ENCODE measurements at regions not wholly inside any gene's neighbourhood (a gene's known extent, or its start where the extent isn't known, plus 50 kb on each side); places are given as distances from the start of the nearest gene placed in this dataset.

DNA sequence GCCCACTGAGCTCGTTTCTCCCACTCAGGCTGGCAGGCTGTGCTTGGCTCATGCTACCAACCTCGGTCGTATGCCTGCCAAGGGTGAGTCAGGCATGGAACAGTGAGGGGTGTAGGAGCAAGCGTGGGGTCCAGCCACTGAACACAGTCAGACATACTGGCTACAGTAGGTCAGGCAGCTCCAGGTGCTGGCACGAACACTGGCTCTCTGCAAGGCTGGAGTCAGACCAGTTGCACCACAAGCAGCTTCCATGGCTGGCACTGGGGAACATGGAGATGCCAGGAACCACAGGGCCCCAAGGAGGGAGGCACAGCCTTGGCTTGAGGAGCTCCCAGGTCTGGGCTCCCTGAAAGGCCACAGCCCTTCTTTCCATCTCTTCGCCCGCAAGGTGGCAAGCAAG, 410.7 kb upstream of the KIRREL3 start:
- no peak for ATAC-seq
- TF ChIP-seq ZNF565 (CRISPR knock-in tag; conservative IDR thresholded peaks at IDR 0.05; ENCODE audit: low read depth) (no peak), CSDC2 (CRISPR knock-in tag; IDR thresholded peaks at IDR 0.05) (no peak), TOX (CRISPR knock-in tag; IDR thresholded peaks at IDR 0.05; ENCODE audit: borderline replicate concordance) (no peak), TCF4 (CRISPR knock-in tag; IDR thresholded peaks at IDR 0.05; ENCODE audit: borderline replicate concordance) (no peak), ISL1 (CRISPR knock-in tag; IDR thresholded peaks at IDR 0.05) (no peak), RARB (CRISPR knock-in tag; IDR thresholded peaks at IDR 0.05) (no peak), ZNF70 (CRISPR knock-in tag; IDR thresholded peaks at IDR 0.05) (no peak), ARNTL (CRISPR knock-in tag; IDR thresholded peaks at IDR 0.05; ENCODE audit: borderline replicate concordance, low read depth) (no peak), ZFP30 (CRISPR knock-in tag; IDR thresholded peaks at IDR 0.05) (no peak), PPARA (CRISPR knock-in tag; IDR thresholded peaks at IDR 0.05; ENCODE audit: borderline replicate concordance) (no peak), SNAI2 (CRISPR knock-in tag; IDR thresholded peaks at IDR 0.05) (no peak)
- TF ChIP-seq, protein P1, sequence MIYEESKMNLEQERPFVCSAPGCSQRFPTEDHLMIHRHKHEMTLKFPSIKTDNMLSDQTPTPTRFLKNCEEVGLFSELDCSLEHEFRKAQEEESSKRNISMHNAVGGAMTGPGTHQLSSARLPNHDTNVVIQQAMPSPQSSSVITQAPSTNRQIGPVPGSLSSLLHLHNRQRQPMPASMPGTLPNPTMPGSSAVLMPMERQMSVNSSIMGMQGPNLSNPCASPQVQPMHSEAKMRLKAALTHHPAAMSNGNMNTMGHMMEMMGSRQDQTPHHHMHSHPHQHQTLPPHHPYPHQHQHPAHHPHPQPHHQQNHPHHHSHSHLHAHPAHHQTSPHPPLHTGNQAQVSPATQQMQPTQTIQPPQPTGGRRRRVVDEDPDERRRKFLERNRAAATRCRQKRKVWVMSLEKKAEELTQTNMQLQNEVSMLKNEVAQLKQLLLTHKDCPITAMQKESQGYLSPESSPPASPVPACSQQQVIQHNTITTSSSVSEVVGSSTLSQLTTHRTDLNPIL (CRISPR knock-in tag; IDR thresholded peaks at IDR 0.05; ENCODE audit: low read depth): no peak
- TF ChIP-seq, protein P2, sequence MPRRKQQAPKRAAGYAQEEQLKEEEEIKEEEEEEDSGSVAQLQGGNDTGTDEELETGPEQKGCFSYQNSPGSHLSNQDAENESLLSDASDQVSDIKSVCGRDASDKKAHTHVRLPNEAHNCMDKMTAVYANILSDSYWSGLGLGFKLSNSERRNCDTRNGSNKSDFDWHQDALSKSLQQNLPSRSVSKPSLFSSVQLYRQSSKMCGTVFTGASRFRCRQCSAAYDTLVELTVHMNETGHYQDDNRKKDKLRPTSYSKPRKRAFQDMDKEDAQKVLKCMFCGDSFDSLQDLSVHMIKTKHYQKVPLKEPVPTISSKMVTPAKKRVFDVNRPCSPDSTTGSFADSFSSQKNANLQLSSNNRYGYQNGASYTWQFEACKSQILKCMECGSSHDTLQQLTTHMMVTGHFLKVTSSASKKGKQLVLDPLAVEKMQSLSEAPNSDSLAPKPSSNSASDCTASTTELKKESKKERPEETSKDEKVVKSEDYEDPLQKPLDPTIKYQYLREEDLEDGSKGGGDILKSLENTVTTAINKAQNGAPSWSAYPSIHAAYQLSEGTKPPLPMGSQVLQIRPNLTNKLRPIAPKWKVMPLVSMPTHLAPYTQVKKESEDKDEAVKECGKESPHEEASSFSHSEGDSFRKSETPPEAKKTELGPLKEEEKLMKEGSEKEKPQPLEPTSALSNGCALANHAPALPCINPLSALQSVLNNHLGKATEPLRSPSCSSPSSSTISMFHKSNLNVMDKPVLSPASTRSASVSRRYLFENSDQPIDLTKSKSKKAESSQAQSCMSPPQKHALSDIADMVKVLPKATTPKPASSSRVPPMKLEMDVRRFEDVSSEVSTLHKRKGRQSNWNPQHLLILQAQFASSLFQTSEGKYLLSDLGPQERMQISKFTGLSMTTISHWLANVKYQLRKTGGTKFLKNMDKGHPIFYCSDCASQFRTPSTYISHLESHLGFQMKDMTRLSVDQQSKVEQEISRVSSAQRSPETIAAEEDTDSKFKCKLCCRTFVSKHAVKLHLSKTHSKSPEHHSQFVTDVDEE (CRISPR knock-in tag; IDR thresholded peaks at IDR 0.05): no peak
- TF ChIP-seq, protein P3, sequence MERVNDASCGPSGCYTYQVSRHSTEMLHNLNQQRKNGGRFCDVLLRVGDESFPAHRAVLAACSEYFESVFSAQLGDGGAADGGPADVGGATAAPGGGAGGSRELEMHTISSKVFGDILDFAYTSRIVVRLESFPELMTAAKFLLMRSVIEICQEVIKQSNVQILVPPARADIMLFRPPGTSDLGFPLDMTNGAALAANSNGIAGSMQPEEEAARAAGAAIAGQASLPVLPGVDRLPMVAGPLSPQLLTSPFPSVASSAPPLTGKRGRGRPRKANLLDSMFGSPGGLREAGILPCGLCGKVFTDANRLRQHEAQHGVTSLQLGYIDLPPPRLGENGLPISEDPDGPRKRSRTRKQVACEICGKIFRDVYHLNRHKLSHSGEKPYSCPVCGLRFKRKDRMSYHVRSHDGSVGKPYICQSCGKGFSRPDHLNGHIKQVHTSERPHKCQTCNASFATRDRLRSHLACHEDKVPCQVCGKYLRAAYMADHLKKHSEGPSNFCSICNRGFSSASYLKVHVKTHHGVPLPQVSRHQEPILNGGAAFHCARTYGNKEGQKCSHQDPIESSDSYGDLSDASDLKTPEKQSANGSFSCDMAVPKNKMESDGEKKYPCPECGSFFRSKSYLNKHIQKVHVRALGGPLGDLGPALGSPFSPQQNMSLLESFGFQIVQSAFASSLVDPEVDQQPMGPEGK (CRISPR knock-in tag; IDR thresholded peaks at IDR 0.05; ENCODE audit: borderline replicate concordance): no peak
- TF ChIP-seq, protein P4, sequence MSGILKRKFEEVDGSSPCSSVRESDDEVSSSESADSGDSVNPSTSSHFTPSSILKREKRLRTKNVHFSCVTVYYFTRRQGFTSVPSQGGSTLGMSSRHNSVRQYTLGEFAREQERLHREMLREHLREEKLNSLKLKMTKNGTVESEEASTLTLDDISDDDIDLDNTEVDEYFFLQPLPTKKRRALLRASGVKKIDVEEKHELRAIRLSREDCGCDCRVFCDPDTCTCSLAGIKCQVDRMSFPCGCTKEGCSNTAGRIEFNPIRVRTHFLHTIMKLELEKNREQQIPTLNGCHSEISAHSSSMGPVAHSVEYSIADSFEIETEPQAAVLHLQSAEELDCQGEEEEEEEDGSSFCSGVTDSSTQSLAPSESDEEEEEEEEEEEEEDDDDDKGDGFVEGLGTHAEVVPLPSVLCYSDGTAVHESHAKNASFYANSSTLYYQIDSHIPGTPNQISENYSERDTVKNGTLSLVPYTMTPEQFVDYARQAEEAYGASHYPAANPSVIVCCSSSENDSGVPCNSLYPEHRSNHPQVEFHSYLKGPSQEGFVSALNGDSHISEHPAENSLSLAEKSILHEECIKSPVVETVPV (CRISPR knock-in tag; IDR thresholded peaks at IDR 0.05): no peak

DNA sequence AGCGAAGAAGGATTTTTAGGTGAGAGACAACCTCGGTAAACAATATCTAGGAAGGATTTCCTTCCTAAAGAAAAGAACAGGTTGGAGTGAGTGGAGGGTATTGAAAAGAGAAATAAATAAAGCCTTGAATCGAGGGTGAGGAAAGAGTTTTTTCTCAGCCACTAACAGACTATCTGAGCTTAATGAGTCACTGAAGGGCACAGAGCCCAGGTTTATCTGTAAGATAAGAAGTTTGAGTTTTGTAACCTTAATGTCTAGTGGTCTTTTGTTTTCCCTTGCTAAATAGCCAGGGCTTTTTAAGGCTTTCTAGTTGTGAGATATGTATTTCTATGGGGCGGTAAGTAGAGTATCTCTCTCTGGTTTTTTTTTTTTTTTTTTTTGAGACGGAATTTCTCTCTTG, 394.5 kb upstream of the KIRREL3 start:
- TF ChIP-seq, protein P3 (CRISPR knock-in tag; IDR thresholded peaks at IDR 0.05; ENCODE audit: borderline replicate concordance): no peak
- TF ChIP-seq ZNF565 (CRISPR knock-in tag; conservative IDR thresholded peaks at IDR 0.05; ENCODE audit: low read depth) (no peak), ZNF8 (CRISPR knock-in tag; IDR thresholded peaks at IDR 0.05) (no peak), ESRRG (CRISPR knock-in tag; IDR thresholded peaks at IDR 0.05) (no peak), ZFP30 (CRISPR knock-in tag; IDR thresholded peaks at IDR 0.05) (no peak), ARNTL (CRISPR knock-in tag; IDR thresholded peaks at IDR 0.05; ENCODE audit: borderline replicate concordance, low read depth) (no peak), TOX (CRISPR knock-in tag; IDR thresholded peaks at IDR 0.05; ENCODE audit: borderline replicate concordance) (no peak)
- no peak for ATAC-seq

DNA sequence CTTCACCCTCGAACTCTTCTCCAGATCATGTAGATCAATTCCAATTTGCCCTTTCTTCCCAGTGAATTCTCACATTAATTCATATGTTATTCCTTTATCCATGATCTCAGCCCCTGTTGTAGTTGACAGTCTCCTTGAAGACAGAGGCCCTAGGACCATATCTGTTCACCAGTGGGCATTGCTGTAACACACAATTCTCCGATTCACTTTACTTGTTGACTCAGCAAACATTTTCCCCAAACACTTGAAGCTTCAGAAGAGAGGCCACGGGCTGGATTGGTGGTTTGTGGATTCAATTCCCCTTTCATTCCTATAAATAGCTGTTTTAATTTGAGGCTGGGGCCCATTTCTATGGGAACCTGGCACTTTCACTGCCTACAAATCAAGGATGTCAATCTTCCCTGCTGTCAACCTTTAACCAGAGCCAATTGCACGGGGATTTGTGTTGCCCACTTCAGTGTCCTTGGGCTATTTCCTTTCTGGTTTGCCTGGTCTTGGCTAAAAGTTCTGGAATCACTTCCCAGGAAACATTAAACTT, 393.0 kb upstream of the KIRREL3 start:
- ATAC-seq: no peak
- TF ChIP-seq PPARA (CRISPR knock-in tag; IDR thresholded peaks at IDR 0.05; ENCODE audit: borderline replicate concordance) (no peak), GLIS3 (CRISPR knock-in tag; IDR thresholded peaks at IDR 0.05) (no peak), ISL1 (CRISPR knock-in tag; IDR thresholded peaks at IDR 0.05) (no peak), ZFP30 (CRISPR knock-in tag; IDR thresholded peaks at IDR 0.05) (no peak), ZFP3 (CRISPR knock-in tag; IDR thresholded peaks at IDR 0.05) (no peak), TOX (CRISPR knock-in tag; IDR thresholded peaks at IDR 0.05; ENCODE audit: borderline replicate concordance) (no peak), RARB (CRISPR knock-in tag; IDR thresholded peaks at IDR 0.05) (no peak), BACH2 (CRISPR knock-in tag; IDR thresholded peaks at IDR 0.05; ENCODE audit: borderline replicate concordance) (no peak)
- TF ChIP-seq, protein P4 (CRISPR knock-in tag; IDR thresholded peaks at IDR 0.05): no peak
- TF ChIP-seq, protein P2 (CRISPR knock-in tag; IDR thresholded peaks at IDR 0.05): no peak
- TF ChIP-seq, protein P1 (CRISPR knock-in tag; IDR thresholded peaks at IDR 0.05; ENCODE audit: low read depth): no peak
